Activated T-helper 17 cell treated with anti-CD3 and anti-CD28 coated beads, Interleukin-2, amount 50 U/mL, for 72 hours (primary cell): ENCODE measurements at regions not wholly inside any gene's neighbourhood (a gene's known extent, or its start where the extent isn't known, plus 50 kb on each side); places are given as distances from the start of the nearest gene placed in this dataset.

Source experiments
- ATAC-seq: fragments of 150-1000 bp; cut with Tn5 transposase; replicated peaks from 2 replicates; pipeline ENCODE4 v1.10.0; 2021; ENCODE audit warnings: mild to moderate bottlenecking, moderate library complexity
- H3K27ac Mint-ChIP-seq: one replicate; pipeline ENCODE4 v1.8.0; 2022; ENCODE audit warnings: mixed read lengths
- H3K27me3 Mint-ChIP-seq: one replicate; pipeline ENCODE4 v1.8.0; 2022; ENCODE audit warnings: mixed read lengths
- H3K36me3 Mint-ChIP-seq: one replicate; pipeline ENCODE4 v1.8.0; 2022; ENCODE audit warnings: low read depth, mild to moderate bottlenecking, mixed read lengths
- H3K4me1 Mint-ChIP-seq: one replicate; pipeline ENCODE4 v1.8.0; 2022; ENCODE audit warnings: mixed read lengths
- H3K4me3 Mint-ChIP-seq: one replicate; pipeline ENCODE4 v1.8.0; 2022; ENCODE audit warnings: mild to moderate bottlenecking, mixed read lengths
- H3K9me3 Mint-ChIP-seq: one replicate; pipeline ENCODE4 v1.8.0; 2022; ENCODE audit warnings: mixed read lengths

- no peak for ATAC-seq
- H3K27me3 Mint-ChIP-seq = no peaks in the 10 kb centered on the region
- H3K4me3 Mint-ChIP-seq = no peak overlapping the region
- H3K36me3 Mint-ChIP-seq = no peaks in the 10 kb centered on the region
- no peak overlapping the region for H3K27ac Mint-ChIP-seq
- no peaks in the 10 kb centered on the region for H3K4me1 Mint-ChIP-seq
- no peaks in the 10 kb centered on the region for H3K9me3 Mint-ChIP-seq
Measured at GRCh38 chr7:22934473-22935065, 79.4 kb downstream of the HYCC1 start.

DNA sequence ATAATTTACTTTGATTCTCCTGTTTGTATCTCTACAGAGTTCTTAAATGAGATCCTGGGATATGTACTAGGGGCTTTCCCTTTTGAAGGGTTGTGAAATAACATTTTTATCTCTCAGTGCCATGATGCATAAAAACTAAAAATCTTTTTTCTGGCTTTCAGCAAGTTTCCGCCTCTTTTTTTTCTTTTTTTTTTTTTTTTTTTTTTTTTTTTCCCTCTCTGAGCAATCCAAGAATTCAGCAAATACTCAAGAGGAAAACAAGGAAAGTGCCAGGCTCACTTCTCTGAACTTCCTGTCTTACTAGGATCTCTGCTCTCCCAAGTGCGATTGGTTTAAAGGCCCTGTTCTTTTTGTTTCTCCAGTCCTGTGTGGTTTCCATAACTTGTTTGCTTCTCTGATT is 79.9 kb downstream of the HYCC1 start:
- Mint-ChIP-seq H3K4me1 (no peaks in the 10 kb centered on the region), H3K9me3 (no peaks in the 10 kb centered on the region), H3K36me3 (no peaks in the 10 kb centered on the region), H3K27me3 (no peaks in the 10 kb centered on the region), H3K27ac (no peak overlapping the region), H3K4me3 (no peak overlapping the region)
- ATAC-seq = no peak

- no peak overlapping the region for H3K27ac Mint-ChIP-seq
- no peaks in the 10 kb centered on the region for H3K36me3 Mint-ChIP-seq
- H3K9me3 Mint-ChIP-seq = no peaks in the 10 kb centered on the region
- no peaks in the 10 kb centered on the region for H3K4me1 Mint-ChIP-seq
- no peaks in the 10 kb centered on the region for H3K27me3 Mint-ChIP-seq
- no peak for ATAC-seq
- no peak overlapping the region for H3K4me3 Mint-ChIP-seq
Measured at GRCh38 chr7:22932896-22933295, 81.0 kb downstream of the HYCC1 start.

- no peak for ATAC-seq
- no peaks in the 10 kb centered on the region for H3K36me3 Mint-ChIP-seq
- H3K27me3 Mint-ChIP-seq = no peaks in the 10 kb centered on the region
- H3K27ac Mint-ChIP-seq = no peak overlapping the region
- H3K9me3 Mint-ChIP-seq = no peaks in the 10 kb centered on the region
- H3K4me3 Mint-ChIP-seq = no peak overlapping the region
- H3K4me1 Mint-ChIP-seq = no peaks in the 10 kb centered on the region
Measured at GRCh38 chr7:22931011-22931410, 82.9 kb downstream of the HYCC1 start.

- Mint-ChIP-seq H3K4me3 (no peak overlapping the region), H3K27me3 (no peaks in the 10 kb centered on the region), H3K9me3 (no peaks in the 10 kb centered on the region), H3K36me3 (no peaks in the 10 kb centered on the region), H3K27ac (no peak overlapping the region), H3K4me1 (no peaks in the 10 kb centered on the region)
- ATAC-seq = no peak
Measured at GRCh38 chr7:22922307-22922706, 91.6 kb downstream of the HYCC1 start.

DNA sequence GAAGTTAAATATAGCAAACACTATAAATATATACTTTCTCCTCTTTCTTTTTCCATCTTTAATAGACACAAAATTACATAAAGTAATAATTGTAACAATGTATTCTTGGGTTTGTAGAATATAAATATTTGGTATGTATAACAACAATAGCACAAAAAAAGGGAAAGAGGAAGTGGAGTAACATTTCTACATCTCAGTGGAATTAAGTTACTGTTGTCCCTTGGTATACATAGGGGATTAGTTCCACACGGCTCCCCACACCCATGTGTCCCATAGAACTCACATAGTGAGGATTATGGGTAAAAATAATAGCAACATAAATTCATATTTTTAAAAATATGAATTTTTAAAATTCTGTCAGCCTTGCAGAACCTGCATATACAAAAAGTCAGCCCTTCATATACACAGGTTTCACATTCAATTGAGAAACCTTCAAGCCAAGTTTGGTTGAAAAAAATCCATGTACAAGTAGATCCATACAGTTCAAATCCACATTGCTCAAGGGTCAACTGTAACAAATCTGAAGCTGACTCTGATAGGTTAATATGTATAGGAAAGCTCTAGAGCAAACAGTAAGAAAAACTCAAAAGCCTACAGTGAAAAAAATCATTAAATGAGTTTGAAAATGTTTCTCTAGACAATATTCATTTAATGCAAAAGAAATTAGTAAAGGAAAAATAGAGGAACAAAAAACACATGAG is 92.4 kb downstream of the HYCC1 start:
- no peaks in the 10 kb centered on the region for H3K27me3 Mint-ChIP-seq
- no peaks in the 10 kb centered on the region for H3K4me1 Mint-ChIP-seq
- H3K9me3 Mint-ChIP-seq = no peaks in the 10 kb centered on the region
- H3K27ac Mint-ChIP-seq = no peak overlapping the region
- no peak overlapping the region for H3K4me3 Mint-ChIP-seq
- H3K36me3 Mint-ChIP-seq = no peaks in the 10 kb centered on the region
- ATAC-seq = no peak

- no peaks in the 10 kb centered on the region for H3K4me1 Mint-ChIP-seq
Measured at GRCh38 chr7:22920672-22921071, 93.3 kb downstream of the HYCC1 start.

GRCh38 chr7:22913158-22913557 is 90.5 kb upstream of the TOMM7 start:
- H3K9me3 Mint-ChIP-seq = peaks cover 15% of the 10 kb centered on the region
- no peak for ATAC-seq
- H3K27me3 Mint-ChIP-seq = no peaks in the 10 kb centered on the region
- H3K27ac Mint-ChIP-seq = no peak overlapping the region
- no peak overlapping the region for H3K4me3 Mint-ChIP-seq
- H3K36me3 Mint-ChIP-seq = no peaks in the 10 kb centered on the region
- no peaks in the 10 kb centered on the region for H3K4me1 Mint-ChIP-seq

More at GRCh38 chr7:22920672-22921071, 93.3 kb downstream of the HYCC1 start:
- Mint-ChIP-seq H3K27me3 (no peaks in the 10 kb centered on the region), H3K9me3 (no peaks in the 10 kb centered on the region), H3K36me3 (no peaks in the 10 kb centered on the region), H3K4me3 (no peak overlapping the region), H3K27ac (no peak overlapping the region)
- ATAC-seq = no peak

DNA sequence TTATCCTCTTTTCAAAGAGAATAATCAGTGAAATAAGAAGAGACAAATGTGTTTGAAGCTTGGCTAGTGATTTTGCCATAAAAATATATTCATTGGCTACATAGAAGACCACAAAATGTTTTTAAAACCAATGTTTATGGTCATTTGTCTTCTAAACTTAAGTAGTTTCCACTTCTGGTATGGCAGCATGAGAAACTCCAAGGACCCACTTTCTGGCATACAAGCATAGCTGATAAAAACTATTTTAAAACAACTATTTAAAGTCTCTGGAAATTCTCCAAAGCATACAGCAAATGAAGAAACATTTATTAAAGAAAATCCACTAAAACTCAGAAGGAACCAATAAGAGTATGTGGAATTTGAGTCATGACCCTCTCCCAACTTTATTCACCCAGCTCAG is 89.2 kb upstream of the TOMM7 start:
- Mint-ChIP-seq H3K4me3 (no peak overlapping the region), H3K27ac (no peak overlapping the region), H3K9me3 (peaks cover 15% of the 10 kb centered on the region), H3K27me3 (no peaks in the 10 kb centered on the region), H3K36me3 (no peaks in the 10 kb centered on the region), H3K4me1 (no peaks in the 10 kb centered on the region)
- no peak for ATAC-seq

- H3K27ac Mint-ChIP-seq = no peak overlapping the region
- peaks cover 13% of the 10 kb centered on the region for H3K9me3 Mint-ChIP-seq
- H3K4me1 Mint-ChIP-seq = no peaks in the 10 kb centered on the region
- no peak overlapping the region for H3K4me3 Mint-ChIP-seq
- H3K36me3 Mint-ChIP-seq = no peaks in the 10 kb centered on the region
- ATAC-seq = no peak
- H3K27me3 Mint-ChIP-seq = no peaks in the 10 kb centered on the region
Measured at GRCh38 chr7:22909917-22910316, 87.3 kb upstream of the TOMM7 start.

- Mint-ChIP-seq H3K4me1 (no peaks in the 10 kb centered on the region), H3K36me3 (no peaks in the 10 kb centered on the region), H3K27ac (no peak overlapping the region), H3K27me3 (no peaks in the 10 kb centered on the region), H3K9me3 (no peaks in the 10 kb centered on the region), H3K4me3 (no peak overlapping the region)
- ATAC-seq = no peak
Measured at GRCh38 chr7:22907805-22908204, 85.2 kb upstream of the TOMM7 start.

GRCh38 chr7:22900784-22901183 is 78.1 kb upstream of the TOMM7 start:
- ATAC-seq = no peak
- Mint-ChIP-seq H3K36me3 (no peaks in the 10 kb centered on the region), H3K4me1 (peaks cover 8% of the 10 kb centered on the region), H3K4me3 (no peak overlapping the region), H3K27me3 (peaks cover 6% of the 10 kb centered on the region), H3K27ac (no peak overlapping the region), H3K9me3 (no peaks in the 10 kb centered on the region)

DNA sequence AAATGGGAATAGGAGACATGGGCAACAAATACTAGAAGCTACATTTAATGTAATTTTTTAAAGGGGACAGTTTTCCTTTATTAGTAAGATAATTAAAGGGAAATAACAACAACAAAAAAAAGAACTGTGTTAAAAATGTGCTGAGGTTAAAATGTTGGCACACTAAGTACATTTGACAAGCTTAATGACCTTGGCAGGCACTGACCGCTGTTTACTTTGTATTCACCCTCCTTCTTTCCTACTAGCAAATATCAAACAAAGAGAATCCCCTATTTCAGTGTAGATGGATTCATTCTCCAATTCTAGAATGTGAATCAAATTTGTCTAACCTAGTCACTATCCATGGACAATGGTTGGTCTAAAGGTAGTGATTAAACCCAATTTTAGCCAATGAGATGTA is 77.5 kb upstream of the TOMM7 start:
- H3K27ac Mint-ChIP-seq = no peak overlapping the region
- ATAC-seq = no peak
- no peaks in the 10 kb centered on the region for H3K9me3 Mint-ChIP-seq
- peaks cover 13% of the 10 kb centered on the region for H3K4me1 Mint-ChIP-seq
- H3K4me3 Mint-ChIP-seq = no peak overlapping the region
- H3K27me3 Mint-ChIP-seq = peaks cover 9% of the 10 kb centered on the region
- no peaks in the 10 kb centered on the region for H3K36me3 Mint-ChIP-seq

DNA sequence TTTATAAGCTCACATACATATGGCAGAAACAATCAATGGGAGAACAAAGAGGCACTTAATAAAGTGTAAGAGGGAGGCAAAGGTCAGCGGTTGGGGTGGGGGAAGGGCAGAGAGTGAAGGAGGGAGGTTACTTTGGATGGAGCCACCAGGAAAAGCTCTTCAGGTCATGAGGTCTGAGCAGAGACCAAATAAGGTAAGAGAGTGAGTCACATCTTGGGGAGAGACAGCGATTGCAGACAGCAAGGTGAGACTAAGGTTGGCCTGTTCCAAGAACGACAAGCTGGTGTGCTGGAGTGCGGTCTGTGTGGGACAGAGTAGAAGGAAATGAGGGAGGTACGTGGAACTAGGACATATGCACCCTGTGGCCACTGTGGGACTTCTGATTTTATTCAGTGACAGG is 74.3 kb upstream of the TOMM7 start:
- ATAC-seq = peak; percentile 98
- no peaks in the 10 kb centered on the region for H3K9me3 Mint-ChIP-seq
- peak overlapping the region; percentile 27 for H3K4me3 Mint-ChIP-seq
- H3K27me3 Mint-ChIP-seq = peaks cover 13% of the 10 kb centered on the region
- H3K27ac Mint-ChIP-seq = peak overlapping the region; percentile 42
- peaks cover 13% of the 10 kb centered on the region for H3K4me1 Mint-ChIP-seq
- H3K36me3 Mint-ChIP-seq = no peaks in the 10 kb centered on the region

DNA sequence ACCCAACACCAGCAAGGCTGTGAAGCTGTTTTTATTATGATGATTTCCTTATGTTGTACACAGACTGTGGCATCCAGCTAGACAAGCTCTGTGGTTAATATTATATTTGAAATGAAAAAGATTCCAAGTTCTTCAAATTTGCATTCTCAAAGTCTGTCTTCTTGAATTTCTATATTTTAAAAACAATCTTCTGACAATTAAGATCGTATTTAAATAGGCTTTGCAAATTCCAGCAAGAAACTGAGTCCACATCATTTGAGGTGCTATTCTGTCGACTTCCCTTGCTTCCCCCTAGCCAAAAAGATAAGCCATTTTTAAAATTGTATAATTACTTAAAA is 73.1 kb upstream of the TOMM7 start:
- Mint-ChIP-seq H3K4me3 (no peak overlapping the region), H3K36me3 (no peaks in the 10 kb centered on the region), H3K27ac (no peak overlapping the region), H3K9me3 (no peaks in the 10 kb centered on the region), H3K4me1 (peaks cover 13% of the 10 kb centered on the region), H3K27me3 (peaks cover 13% of the 10 kb centered on the region)
- no peak for ATAC-seq
